ACC112 (cell line): ENCODE measurements at regions not wholly inside any gene's neighbourhood (a gene's known extent, or its start where the extent isn't known, plus 50 kb on each side); places are given as distances from the start of the nearest gene placed in this dataset.

ENCODE experiments used
- H2AFZ ChIP-seq: fragments of 200-600 bp; sonication (generic); one replicate; pipeline ENCODE4 v1.6.0; 2017; ENCODE audit warnings: antibody characterized with exemption, low read length; ENCODE audit not compliant: unreplicated experiment
- H3K27ac ChIP-seq: fragments of 200-600 bp; sonication (generic); 2 replicates; pipeline ENCODE4 v1.5.1; 2014; ENCODE audit warnings: low read depth, mild to moderate bottlenecking, antibody characterized with exemption, low read length, moderate library complexity
- H3K27me3 ChIP-seq: fragments of 200-600 bp; sonication (generic); 2 replicates; pipeline ENCODE4 v1.6.1; 2014; ENCODE audit warnings: mild to moderate bottlenecking, antibody characterized with exemption, low read length, moderate library complexity, mixed read lengths; ENCODE audit not compliant: insufficient read depth
- H3K36me3 ChIP-seq: fragments of 200-600 bp; sonication (generic); 2 replicates; pipeline ENCODE4 v1.6.1; 2016; ENCODE audit warnings: mild to moderate bottlenecking, antibody characterized with exemption, low read length, moderate library complexity, mixed read lengths; ENCODE audit not compliant: insufficient read depth
- H3K4me1 ChIP-seq: fragments of 200-600 bp; sonication (generic); one replicate; pipeline ENCODE4 v1.6.1; 2016; ENCODE audit warnings: low read length, mixed read lengths; ENCODE audit not compliant: insufficient read depth, unreplicated experiment, control insufficient read depth
- H3K4me3 ChIP-seq: fragments of 200-600 bp; sonication (generic); 2 replicates; pipeline ENCODE4 v1.5.1; 2014; ENCODE audit warnings: mild to moderate bottlenecking, low read depth, low read length
- H3K79me2 ChIP-seq: fragments of 200-600 bp; sonication (generic); one replicate; pipeline ENCODE4 v1.6.0; 2016; ENCODE audit warnings: low read length; ENCODE audit not compliant: control insufficient read depth, unreplicated experiment, insufficient read depth

- Histone ChIP-seq H3K4me1 (peaks cover 25% of the 10 kb centered on the region), H3K27ac (peak overlapping the region; percentile 56), H3K27me3 (no peaks in the 10 kb centered on the region), H3K79me2 (no peaks in the 10 kb centered on the region), H2AFZ (peak overlapping the region; percentile 1), H3K36me3 (no peaks in the 10 kb centered on the region), H3K4me3 (no peak overlapping the region)
Measured at GRCh38 chr12:19710811-19711793, 271.8 kb downstream of the AEBP2 start.

- H3K36me3 ChIP-seq = no peaks in the 10 kb centered on the region
- H3K27ac ChIP-seq = peak overlapping the region; percentile 56
- H3K4me1 ChIP-seq = peaks cover 25% of the 10 kb centered on the region
- H3K4me3 ChIP-seq = no peak overlapping the region
- H2AFZ ChIP-seq = peak overlapping the region; percentile 17
- H3K79me2 ChIP-seq = no peaks in the 10 kb centered on the region
- no peaks in the 10 kb centered on the region for H3K27me3 ChIP-seq
Measured at GRCh38 chr12:19712041-19712440, 272.7 kb downstream of the AEBP2 start.

- H3K79me2 ChIP-seq = no peaks in the 10 kb centered on the region
- no peaks in the 10 kb centered on the region for H3K36me3 ChIP-seq
- no peak overlapping the region for H3K27ac ChIP-seq
Measured at GRCh38 chr12:19718401-19718800, 279.1 kb downstream of the AEBP2 start.

GRCh38 chr12:19719672-19720071 is 280.4 kb downstream of the AEBP2 start:
- H3K36me3 ChIP-seq = no peaks in the 10 kb centered on the region
- no peaks in the 10 kb centered on the region for H3K79me2 ChIP-seq
- H3K4me1 ChIP-seq = no peaks in the 10 kb centered on the region
- no peak overlapping the region for H3K4me3 ChIP-seq
- H2AFZ ChIP-seq = no peak overlapping the region
- no peak overlapping the region for H3K27ac ChIP-seq
- no peaks in the 10 kb centered on the region for H3K27me3 ChIP-seq

More at GRCh38 chr12:19718401-19718800, 279.1 kb downstream of the AEBP2 start:
- Histone ChIP-seq H3K4me1 (no peaks in the 10 kb centered on the region), H2AFZ (no peak overlapping the region), H3K27me3 (no peaks in the 10 kb centered on the region), H3K4me3 (no peak overlapping the region)

GRCh38 chr12:19726122-19726521 is 286.8 kb downstream of the AEBP2 start:
- no peak overlapping the region for H3K27ac ChIP-seq

GRCh38 chr12:19726592-19726991 is 287.3 kb downstream of the AEBP2 start:
- no peak overlapping the region for H2AFZ ChIP-seq
- H3K4me3 ChIP-seq = no peak overlapping the region
- H3K27me3 ChIP-seq = no peaks in the 10 kb centered on the region
- no peaks in the 10 kb centered on the region for H3K79me2 ChIP-seq
- H3K4me1 ChIP-seq = no peaks in the 10 kb centered on the region
- no peak overlapping the region for H3K27ac ChIP-seq
- no peaks in the 10 kb centered on the region for H3K36me3 ChIP-seq

More at GRCh38 chr12:19726122-19726521, 286.8 kb downstream of the AEBP2 start:
- no peak overlapping the region for H2AFZ ChIP-seq
- H3K36me3 ChIP-seq = no peaks in the 10 kb centered on the region
- H3K4me3 ChIP-seq = no peak overlapping the region
- H3K4me1 ChIP-seq = no peaks in the 10 kb centered on the region
- no peaks in the 10 kb centered on the region for H3K27me3 ChIP-seq
- no peaks in the 10 kb centered on the region for H3K79me2 ChIP-seq

DNA sequence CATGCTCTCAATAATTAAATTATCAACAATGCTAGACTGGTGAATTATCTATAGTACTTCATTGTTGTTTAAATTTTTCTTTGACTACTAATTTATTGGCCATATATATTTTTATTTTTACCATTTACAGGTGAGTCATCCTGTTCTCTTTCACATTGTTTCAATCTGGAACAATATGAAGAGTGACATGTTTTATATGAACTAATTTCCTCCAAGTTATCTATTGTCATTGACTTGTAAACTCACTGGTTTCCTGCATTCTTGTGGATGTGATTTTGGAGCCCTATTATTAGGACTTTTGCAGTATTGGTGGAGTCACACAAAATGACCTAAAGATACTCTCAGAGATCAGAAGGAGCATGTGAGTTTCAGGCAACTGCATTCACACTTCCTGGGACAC is 297.7 kb downstream of the AEBP2 start:
- Histone ChIP-seq H3K36me3 (no peaks in the 10 kb centered on the region), H3K4me3 (no peak overlapping the region)

DNA sequence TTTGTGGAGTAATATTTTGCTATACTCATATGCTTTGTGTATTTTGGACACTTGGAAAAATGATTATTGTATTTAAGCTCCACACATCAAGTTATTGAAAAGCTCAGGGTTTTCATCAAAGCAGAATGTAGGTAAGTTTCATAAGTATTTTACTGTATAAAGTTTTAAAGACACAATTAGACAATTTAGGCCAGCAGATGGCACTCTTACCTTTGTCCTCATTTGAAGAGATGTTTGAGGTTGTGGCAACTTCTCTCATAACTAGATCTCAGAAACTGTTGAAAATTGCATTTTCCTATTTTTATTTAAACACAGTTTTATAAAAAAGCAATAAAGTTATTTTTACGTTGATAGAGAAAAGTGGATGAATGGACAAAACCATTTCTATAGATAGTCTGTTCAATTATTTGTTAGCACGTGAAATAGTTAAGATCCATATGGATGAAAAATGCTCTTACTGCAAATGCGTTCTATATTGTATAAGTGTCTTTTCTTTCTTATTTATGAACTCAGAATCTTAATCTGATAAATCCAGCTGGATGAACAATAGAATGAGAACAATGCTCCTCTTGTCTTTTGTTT is 300.0 kb downstream of the AEBP2 start:
- Histone ChIP-seq H3K36me3 (no peaks in the 10 kb centered on the region), H3K4me3 (no peak overlapping the region), H3K79me2 (no peaks in the 10 kb centered on the region), H3K27me3 (no peaks in the 10 kb centered on the region), H3K4me1 (peaks cover 5% of the 10 kb centered on the region), H3K27ac (no peak overlapping the region), H2AFZ (no peak overlapping the region)

More for the DNA sequence above, 297.7 kb downstream of the AEBP2 start:
- H3K27ac ChIP-seq = no peak overlapping the region
- no peaks in the 10 kb centered on the region for H3K79me2 ChIP-seq
- H3K4me1 ChIP-seq = peaks cover 5% of the 10 kb centered on the region
- no peak overlapping the region for H2AFZ ChIP-seq
- no peaks in the 10 kb centered on the region for H3K27me3 ChIP-seq

DNA sequence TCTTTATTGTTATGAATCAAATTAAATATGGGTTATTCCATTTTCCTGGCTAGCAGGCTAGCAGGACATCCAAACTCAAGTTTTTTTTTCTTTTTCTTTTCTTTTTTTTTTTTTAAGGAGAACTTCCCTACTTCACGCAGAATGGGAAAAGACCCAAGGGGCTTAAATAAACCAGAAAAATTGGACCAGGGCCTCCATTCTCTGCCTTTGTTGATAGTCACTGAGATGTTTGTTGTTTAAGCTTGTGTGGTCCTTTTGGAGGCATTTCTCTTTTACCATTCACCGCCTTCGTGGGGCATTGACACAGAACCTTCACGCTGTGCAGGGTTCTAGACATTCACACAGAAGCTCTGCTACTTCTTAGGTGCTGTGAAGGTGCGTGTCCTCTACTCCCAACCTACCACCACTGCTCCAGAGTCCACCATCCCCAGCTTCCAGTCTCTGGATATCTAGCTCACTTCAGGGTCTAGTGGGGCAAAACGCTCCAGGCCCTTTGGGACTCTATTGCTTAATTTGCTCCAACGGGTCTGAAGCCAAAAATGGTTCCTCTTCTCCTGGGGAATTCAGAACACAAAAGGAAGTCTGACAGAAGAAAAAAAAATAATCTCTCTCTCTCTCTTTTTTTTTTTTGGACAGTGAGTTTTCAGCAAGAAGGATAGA is 301.3 kb downstream of the AEBP2 start:
- Histone ChIP-seq H2AFZ (no peak overlapping the region), H3K79me2 (no peaks in the 10 kb centered on the region), H3K4me3 (no peak overlapping the region), H3K36me3 (no peaks in the 10 kb centered on the region), H3K4me1 (peaks cover 5% of the 10 kb centered on the region), H3K27me3 (no peaks in the 10 kb centered on the region), H3K27ac (no peak overlapping the region)

GRCh38 chr12:19741132-19741489 is 301.8 kb downstream of the AEBP2 start:
- Histone ChIP-seq H3K27ac (no peak overlapping the region), H2AFZ (no peak overlapping the region), H3K36me3 (no peaks in the 10 kb centered on the region), H3K27me3 (no peaks in the 10 kb centered on the region), H3K79me2 (no peaks in the 10 kb centered on the region), H3K4me3 (no peak overlapping the region), H3K4me1 (peaks cover 5% of the 10 kb centered on the region)
